ENCODE measurements at regions not wholly inside any gene's neighbourhood (a gene's known extent, or its start where the extent isn't known, plus 50 kb on each side); places are given as distances from the start of the nearest gene placed in this dataset.

DNA sequence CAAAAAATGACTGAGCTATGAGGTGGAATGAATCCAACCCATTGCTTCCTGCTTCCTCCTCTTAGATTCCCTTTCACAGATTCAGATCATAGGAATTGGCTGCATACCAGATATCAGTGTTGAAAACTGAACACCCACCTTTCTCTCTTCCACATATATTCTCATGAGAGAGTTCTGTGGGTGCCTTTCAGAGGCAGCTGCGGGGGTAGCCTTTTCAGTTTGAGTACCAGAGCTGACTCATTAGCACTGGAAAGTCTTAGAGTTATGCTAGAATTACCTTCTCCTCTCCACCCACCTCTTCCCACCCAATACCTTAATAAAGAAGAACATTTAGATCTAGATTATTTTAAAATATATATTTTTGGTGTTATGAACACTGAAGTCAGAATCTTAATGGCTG lies 495.4 kb upstream of the SEL1L start:
- POLR2A ChIA-PET = no interaction called here
- no peaks in the 10 kb centered on the region for H3K4me1 ChIP-seq (ENCODE audit: control insufficient read depth, insufficient read depth, low read length)
- CTCF ChIA-PET = interaction anchor here (0.6 kb wide), 1 partner anchor 46 kb away, joined by 5 read pairs; no protein-coding TSS in a partner anchor

More for the DNA sequence above, 495.4 kb upstream of the SEL1L start:
- Histone ChIP-seq H3K27ac (ENCODE audit: extremely low read depth, low read depth, low read length) (no peak overlapping the region), H3K4me3 (ENCODE audit: low read depth, low read length) (no peak overlapping the region), H3K9me3 (ENCODE audit: control insufficient read depth, insufficient read depth, low read depth, low read length) (no peaks in the 10 kb centered on the region), H3K36me3 (ENCODE audit: control insufficient read depth in 2 of 2, insufficient read depth in 1 of 2, low read length in 2 of 2) (no peaks in the 10 kb centered on the region)
- TF ChIP-seq, protein P1, sequence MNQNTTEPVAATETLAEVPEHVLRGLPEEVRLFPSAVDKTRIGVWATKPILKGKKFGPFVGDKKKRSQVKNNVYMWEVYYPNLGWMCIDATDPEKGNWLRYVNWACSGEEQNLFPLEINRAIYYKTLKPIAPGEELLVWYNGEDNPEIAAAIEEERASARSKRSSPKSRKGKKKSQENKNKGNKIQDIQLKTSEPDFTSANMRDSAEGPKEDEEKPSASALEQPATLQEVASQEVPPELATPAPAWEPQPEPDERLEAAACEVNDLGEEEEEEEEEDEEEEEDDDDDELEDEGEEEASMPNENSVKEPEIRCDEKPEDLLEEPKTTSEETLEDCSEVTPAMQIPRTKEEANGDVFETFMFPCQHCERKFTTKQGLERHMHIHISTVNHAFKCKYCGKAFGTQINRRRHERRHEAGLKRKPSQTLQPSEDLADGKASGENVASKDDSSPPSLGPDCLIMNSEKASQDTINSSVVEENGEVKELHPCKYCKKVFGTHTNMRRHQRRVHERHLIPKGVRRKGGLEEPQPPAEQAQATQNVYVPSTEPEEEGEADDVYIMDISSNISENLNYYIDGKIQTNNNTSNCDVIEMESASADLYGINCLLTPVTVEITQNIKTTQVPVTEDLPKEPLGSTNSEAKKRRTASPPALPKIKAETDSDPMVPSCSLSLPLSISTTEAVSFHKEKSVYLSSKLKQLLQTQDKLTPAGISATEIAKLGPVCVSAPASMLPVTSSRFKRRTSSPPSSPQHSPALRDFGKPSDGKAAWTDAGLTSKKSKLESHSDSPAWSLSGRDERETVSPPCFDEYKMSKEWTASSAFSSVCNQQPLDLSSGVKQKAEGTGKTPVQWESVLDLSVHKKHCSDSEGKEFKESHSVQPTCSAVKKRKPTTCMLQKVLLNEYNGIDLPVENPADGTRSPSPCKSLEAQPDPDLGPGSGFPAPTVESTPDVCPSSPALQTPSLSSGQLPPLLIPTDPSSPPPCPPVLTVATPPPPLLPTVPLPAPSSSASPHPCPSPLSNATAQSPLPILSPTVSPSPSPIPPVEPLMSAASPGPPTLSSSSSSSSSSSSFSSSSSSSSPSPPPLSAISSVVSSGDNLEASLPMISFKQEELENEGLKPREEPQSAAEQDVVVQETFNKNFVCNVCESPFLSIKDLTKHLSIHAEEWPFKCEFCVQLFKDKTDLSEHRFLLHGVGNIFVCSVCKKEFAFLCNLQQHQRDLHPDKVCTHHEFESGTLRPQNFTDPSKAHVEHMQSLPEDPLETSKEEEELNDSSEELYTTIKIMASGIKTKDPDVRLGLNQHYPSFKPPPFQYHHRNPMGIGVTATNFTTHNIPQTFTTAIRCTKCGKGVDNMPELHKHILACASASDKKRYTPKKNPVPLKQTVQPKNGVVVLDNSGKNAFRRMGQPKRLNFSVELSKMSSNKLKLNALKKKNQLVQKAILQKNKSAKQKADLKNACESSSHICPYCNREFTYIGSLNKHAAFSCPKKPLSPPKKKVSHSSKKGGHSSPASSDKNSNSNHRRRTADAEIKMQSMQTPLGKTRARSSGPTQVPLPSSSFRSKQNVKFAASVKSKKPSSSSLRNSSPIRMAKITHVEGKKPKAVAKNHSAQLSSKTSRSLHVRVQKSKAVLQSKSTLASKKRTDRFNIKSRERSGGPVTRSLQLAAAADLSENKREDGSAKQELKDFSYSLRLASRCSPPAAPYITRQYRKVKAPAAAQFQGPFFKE (tag by site-specific recombination; IDR thresholded peaks at IDR 0.05; ENCODE audit: borderline replicate concordance) = no peak
- TF ChIP-seq, protein P2, sequence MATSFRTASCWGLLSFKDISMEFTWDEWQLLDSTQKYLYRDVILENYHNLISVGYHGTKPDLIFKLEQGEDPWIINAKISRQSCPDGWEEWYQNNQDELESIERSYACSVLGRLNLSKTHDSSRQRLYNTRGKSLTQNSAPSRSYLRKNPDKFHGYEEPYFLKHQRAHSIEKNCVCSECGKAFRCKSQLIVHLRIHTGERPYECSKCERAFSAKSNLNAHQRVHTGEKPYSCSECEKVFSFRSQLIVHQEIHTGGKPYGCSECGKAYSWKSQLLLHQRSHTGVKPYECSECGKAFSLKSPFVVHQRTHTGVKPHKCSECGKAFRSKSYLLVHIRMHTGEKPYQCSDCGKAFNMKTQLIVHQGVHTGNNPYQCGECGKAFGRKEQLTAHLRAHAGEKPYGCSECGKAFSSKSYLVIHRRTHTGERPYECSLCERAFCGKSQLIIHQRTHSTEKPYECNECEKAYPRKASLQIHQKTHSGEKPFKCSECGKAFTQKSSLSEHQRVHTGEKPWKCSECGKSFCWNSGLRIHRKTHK (tag by site-specific recombination; IDR thresholded peaks at IDR 0.05) = no peak
- no peak for TF ChIP-seq RBAK (tag by site-specific recombination; IDR thresholded peaks at IDR 0.05)
- no peak for TF ChIP-seq SP7 (tag by site-specific recombination; IDR thresholded peaks at IDR 0.05)
- no peak for TF ChIP-seq ZNF311 (tag by site-specific recombination; IDR thresholded peaks at IDR 0.05; ENCODE audit: borderline replicate concordance)
- TF ChIP-seq, protein P3, sequence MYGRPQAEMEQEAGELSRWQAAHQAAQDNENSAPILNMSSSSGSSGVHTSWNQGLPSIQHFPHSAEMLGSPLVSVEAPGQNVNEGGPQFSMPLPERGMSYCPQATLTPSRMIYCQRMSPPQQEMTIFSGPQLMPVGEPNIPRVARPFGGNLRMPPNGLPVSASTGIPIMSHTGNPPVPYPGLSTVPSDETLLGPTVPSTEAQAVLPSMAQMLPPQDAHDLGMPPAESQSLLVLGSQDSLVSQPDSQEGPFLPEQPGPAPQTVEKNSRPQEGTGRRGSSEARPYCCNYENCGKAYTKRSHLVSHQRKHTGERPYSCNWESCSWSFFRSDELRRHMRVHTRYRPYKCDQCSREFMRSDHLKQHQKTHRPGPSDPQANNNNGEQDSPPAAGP (tag by site-specific recombination; IDR thresholded peaks at IDR 0.05) = no peak
- TF ChIP-seq, protein P4, sequence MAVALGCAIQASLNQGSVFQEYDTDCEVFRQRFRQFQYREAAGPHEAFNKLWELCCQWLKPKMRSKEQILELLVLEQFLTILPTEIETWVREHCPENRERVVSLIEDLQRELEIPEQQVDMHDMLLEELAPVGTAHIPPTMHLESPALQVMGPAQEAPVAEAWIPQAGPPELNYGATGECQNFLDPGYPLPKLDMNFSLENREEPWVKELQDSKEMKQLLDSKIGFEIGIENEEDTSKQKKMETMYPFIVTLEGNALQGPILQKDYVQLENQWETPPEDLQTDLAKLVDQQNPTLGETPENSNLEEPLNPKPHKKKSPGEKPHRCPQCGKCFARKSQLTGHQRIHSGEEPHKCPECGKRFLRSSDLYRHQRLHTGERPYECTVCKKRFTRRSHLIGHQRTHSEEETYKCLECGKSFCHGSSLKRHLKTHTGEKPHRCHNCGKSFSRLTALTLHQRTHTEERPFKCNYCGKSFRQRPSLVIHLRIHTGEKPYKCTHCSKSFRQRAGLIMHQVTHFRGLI (tag by site-specific recombination; IDR thresholded peaks at IDR 0.05) = no peak
- no peak for TF ChIP-seq ZNF548 (tag by site-specific recombination; IDR thresholded peaks at IDR 0.05)
- no peak for TF ChIP-seq ZBTB7A (tag by site-specific recombination; IDR thresholded peaks at IDR 0.05; ENCODE audit: low read depth)
- TF ChIP-seq ZNF433 (tag by site-specific recombination; IDR thresholded peaks at IDR 0.05; ENCODE audit: low read depth) = no peak
- TF ChIP-seq ZNF521 (tag by site-specific recombination; IDR thresholded peaks at IDR 0.05) = no peak
- TF ChIP-seq ZNF658 (tag by site-specific recombination; IDR thresholded peaks at IDR 0.05) = no peak
- no peak for TF ChIP-seq PBX3 (CRISPR knock-in tag; IDR thresholded peaks at IDR 0.05)
